HCEC 1CT (cell line): ENCODE measurements at regions not wholly inside any gene's neighbourhood (a gene's known extent, or its start where the extent isn't known, plus 50 kb on each side); places are given as distances from the start of the nearest gene placed in this dataset.

Experiments used
- DNase-seq: peaks from one replicate; pipeline ENCODE4 v3.0.0-alpha.2; 2017

- DNase-seq, result no peak
Measured at GRCh38 chr2:195404651-195405050, 252.4 kb upstream of the SLC39A10 start.

GRCh38 chr2:195396479-195396878 lies 260.5 kb upstream of the SLC39A10 start:
- DNase-seq, result no peak

- DNase-seq, result no peak
Measured at GRCh38 chr2:195395362-195395761, 261.7 kb upstream of the SLC39A10 start.

DNA sequence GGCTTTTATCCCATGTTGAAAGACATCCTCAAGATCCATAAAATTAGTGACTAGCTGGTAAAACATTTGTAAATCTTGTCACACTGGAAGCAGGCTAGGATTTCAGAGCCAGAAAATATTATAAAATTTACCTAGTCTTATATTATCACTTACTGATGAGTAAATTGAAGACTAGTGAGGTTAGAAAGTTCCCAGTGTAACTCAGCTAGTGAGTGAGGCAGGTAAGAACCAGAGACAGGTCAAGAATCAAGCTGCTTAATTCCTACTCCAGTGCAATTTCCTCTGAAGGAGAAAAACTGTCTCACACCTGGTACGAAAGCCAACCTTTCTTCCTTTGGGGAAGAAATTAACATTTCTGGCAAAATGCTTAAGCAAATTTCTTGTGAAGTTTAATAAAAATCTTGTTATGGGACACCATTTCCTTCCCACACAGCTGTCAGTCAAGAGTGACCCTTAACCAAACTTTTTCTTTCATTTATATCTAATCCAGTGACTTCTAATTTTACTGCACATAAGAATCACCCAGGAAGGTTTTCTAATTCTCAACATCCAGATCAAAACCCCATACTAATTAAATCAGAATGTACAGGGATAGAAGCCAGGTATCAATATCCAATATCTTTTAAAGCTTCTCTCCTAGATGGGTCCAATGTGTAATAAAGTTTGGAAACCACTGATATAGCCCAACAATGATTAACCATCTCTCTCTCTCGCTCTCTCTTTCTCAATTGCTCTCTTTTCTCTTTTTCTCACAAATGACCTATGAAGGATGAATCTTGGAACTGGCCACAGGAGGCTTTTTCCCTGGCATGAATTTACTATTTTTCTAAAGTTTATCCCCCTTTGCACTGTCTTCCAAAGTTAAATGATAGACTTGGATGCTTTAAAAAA lies 264.3 kb upstream of the SLC39A10 start:
- DNase-seq, result no peak

DNA sequence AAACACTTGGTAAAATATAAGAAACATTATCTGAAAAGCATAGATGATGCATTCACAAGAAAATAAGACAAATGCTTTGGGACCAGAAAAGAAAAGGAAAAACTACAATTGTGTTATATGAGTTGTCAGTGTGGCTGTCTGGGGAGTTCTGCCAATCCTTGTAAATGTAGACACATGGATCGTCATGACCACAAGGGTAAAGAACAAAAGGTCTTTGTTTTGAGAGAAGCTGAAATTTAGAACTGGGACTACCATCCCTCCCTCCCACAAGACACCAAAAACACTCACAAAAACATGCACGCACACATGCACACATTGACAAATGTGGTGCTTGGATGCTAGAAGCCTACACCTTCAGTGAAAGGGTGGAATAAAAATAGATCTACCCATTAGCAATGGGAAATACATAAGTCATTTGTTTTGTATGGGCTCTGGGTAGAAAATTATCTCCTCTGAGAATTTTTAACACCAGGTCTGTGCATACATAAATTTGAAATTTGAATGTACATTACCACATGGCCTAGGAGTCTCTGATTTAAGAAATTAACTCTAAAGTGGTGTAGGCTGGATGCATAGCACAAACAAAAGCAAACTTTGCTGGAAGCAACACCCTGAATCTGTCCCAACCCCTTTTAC lies 266.2 kb upstream of the SLC39A10 start:
- no peak for DNase-seq

DNA sequence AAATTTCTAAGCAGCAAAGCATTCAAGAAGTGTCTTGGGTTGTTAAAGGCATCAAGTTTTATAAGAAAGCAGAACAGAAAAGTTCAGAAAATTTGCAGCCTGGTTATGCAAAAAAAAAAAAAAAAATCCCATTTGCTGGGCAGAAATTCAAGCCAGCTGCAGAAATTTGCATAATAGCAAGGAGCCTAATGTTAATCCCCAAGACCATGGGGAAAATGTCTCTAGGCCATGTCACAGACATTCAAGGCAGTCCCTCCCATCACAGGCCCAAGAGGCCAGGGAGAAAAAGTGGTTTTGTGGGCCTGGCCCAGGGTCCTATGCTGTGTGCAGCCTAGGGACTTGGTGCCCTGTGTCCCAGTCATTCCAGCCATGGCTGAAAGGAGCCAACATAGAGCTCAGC lies 269.0 kb upstream of the SLC39A10 start:
- DNase-seq, result no peak

DNA sequence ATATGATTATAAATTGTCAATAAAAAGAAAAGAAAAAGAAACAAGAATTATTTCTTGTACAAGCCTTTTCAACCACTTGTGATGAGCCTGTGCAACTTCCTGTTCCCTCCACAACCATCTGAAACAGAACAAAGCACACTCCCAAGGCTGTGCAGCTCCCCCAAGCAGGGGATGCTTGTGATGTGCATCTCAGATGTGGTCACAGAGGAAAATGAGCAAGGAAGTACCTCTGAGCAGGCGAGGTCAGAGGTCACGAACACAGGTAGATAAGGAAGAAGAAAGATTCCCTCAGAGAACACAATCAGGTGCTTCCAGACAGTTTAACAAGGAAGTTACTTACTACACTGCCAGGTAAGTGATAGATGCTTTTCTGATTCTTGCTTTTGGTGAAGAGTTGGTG lies 274.8 kb upstream of the SLC39A10 start:
- DNase-seq, result no peak

DNA sequence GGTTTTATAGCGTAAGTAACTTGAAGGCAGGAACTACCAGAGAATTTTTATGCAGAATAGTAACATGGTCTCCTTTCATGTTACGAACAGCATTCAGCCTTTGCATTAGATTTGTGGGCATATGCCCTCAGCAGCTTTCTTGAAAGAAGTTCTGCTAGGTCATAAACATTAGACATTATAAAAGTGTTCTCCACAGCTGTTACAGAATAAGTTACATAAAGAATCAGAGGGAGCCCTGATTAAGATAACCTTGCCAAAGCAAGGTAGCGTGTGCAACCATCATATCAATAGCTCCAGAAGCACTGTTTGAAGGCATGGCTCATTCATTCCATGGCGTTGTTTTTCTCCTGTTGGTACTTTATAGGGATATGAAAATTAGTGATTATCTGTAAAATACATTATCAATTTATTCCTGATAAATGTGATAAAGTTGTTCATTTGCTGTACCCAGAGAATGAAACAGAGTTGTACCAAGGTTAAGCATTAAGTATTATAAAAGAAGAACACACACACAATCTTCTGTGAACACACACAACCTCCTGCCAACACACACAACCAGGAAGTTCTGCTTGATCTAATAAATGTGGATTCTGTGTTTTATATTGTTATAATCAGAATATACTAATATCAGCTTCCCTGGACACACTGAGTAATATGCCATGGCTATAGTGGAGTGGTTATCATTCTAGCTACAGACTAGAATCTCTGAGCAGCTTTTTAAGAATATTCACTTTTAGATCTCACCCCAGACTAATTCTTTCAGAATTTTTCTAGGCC lies 286.7 kb upstream of the SLC39A10 start:
- DNase-seq, result no peak

- DNase-seq, result no peak
Measured at GRCh38 chr2:195369218-195369587, 287.8 kb upstream of the SLC39A10 start.

DNA sequence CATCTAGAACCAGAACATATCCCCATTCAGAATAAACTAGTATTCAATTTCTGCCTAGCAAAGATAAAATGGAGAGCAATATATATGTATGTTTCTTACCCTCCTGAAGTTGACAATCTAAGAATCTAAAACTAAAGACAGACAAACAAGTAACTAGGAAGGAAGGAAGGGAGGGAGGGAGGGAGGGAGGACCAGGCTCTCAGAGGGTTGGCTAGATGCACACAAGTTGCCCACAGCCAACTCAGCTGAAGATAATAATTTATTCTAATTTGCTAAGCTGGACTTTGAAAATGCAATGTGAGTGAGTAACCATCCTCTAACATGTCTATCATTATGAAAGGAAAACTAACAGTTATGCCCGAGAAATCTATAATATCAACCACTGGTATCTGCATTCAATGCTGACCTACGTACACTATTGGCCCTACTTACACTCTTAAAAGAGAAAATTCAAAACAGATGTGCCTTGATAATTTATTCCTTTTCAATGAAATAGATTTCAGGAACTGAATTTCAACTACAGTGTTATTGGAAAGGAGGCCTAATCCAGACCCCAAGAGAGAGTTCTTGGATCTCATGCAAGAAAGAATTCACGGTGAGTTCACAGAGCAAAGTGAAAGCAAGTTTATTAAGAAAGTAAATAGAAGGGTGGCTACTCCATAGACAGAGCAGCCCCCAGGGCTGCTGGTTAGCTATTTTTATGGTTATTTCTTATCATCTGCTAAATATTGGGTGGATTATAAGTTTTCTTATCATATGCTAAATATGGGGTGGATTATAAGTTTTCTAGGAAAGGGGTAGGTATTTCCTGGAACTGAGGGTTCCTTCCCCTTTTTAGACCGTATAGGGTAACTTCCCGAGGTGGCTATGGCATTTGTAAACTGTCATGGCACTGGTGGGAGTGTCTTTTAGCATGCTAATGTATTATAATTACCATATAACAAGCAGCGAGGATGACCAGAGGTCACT lies 288.5 kb upstream of the SLC39A10 start:
- no peak for DNase-seq

DNA sequence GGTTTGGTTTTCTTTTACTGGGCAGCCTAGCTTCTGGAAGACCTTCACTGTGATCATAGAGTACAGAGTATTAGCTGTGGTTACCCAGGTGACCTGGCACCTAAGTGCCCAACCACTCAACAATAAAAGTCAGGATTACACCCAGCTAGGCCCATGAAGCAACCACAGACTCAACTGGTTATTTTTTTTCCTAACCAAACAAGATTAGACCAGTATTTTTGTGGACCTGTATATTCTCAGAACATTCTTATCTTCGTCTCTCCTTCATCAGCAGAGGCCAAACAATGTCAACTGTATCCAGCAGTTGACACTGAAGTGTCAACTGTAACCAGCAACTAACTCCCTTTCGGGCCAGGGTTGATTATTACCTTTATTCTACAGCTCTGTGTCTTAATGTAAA lies 289.2 kb upstream of the SLC39A10 start:
- DNase-seq, result no peak

- DNase-seq, result peak; percentile 74
Measured at GRCh38 chr2:195364015-195364965, 292.7 kb upstream of the SLC39A10 start.

DNA sequence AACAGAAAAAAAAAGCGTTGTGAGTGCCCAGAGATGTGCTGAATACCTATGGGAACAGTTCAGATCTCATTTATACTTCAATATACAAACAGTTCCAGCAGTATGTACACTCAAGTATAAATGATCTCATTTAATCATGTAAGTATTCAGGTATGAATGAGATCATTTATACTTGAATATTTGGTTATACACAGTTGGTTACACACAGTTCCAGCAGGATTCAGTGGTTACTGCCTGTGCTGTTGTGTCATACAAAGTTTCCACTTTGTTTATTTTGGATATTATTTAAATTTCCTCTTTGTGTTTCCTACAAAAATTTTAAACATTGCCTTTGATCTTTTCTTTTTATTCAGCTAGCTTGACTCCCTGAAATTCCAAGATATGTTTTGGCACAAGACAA lies 293.5 kb upstream of the SLC39A10 start:
- peak; percentile 75 for DNase-seq

GRCh38 chr2:195360242-195360641 lies 296.8 kb upstream of the SLC39A10 start:
- DNase-seq, result no peak

GRCh38 chr2:195359043-195359735 lies 297.8 kb upstream of the SLC39A10 start:
- DNase-seq, result no peak

GRCh38 chr2:195356920-195357440 lies 300.0 kb upstream of the SLC39A10 start:
- DNase-seq, result no peak

- no peak for DNase-seq
Measured at GRCh38 chr2:195356026-195356425, 301.0 kb upstream of the SLC39A10 start.

DNA sequence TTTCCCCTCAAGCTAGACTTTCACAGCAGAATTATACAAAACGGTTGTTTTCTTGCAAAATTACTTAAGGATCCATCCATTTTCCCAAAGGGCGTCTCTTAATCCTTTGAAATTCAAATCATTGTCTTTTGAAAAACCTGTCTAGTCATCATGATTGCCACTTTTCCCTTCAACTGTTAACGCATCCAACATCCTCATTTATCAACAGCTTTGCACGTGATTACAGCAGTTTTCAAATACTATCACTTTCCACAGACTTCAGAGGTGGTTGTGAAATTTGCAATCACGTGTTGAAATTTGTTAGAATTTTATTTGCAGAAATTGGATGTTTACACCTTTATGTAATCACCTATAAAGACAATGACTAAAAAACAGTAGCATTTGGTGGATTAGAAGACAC lies 304.4 kb upstream of the SLC39A10 start:
- no peak for DNase-seq

DNA sequence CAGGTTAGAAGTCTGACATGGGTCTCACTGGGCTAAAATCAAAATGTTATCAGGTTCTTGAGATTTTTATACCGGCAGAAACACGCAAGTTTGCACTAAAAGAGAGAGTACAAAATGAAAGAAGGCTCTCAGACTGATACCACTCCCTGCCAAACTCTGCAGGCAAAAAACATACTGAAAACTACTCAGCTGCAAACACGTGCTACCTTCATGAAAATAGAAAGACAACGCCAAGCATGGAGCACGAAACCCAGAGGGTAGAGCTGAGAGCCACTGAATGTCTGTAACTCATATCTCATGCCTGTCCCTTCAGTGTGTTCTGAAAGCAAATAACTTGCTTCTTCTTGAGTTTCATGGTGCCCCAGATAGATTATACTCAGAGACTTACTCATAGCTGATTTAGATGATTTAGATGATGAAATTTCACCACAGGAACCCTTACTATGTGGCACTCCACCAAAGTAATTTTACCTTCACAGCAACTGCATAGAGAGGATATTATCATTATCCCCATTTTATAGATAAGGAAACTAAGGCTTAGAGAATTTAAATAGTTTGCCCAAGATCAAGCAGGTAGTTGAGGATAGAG lies 313.0 kb upstream of the SLC39A10 start:
- peak; percentile 61 for DNase-seq

GRCh38 chr2:195343540-195343939 lies 313.5 kb upstream of the SLC39A10 start:
- no peak for DNase-seq
